ENCODE measurements at regions not wholly inside any gene's neighbourhood (a gene's known extent, or its start where the extent isn't known, plus 50 kb on each side); places are given as distances from the start of the nearest gene placed in this dataset.
"Not testable (repeated sequence)": the region's sequence is repeated elsewhere in the genome, so short reads cannot be mapped to it uniquely, and the experiment has no call there.

DNA sequence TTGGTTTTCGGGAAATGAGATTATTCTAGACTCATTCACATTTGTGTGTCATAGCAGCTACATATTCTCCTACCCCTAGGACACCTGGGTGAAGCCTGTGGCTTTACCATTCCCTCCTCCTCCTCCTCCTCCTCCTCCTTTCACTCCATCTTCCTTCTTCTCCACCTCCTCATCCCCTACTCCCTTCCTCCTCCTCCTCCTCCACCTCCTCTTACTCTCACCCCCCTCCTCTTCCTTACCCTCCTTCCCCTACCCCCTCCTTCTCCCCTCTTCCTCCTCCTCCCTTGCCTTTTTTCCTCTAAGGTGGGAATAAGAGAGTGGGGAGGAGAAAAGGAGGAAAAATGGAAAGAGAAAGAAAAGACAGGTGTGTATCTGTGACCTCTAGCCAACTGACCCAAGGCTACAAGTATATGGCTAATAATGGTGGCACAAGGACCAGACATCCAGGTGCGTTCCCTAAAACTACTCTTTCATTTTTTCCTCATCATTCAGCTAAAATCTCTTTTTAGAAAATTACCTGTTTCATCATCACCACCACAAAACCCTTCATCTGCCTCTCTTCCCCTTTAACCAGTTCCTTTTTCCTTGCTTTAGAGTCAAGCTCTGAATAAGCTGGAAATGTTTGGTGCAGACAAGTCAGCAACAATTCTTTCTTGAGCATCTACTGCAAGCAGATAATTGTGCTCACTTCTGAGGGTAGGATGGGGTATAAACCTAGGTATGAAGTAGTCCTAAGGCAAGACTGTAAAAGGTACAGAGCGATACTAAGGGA, 149.8 kb upstream of the FOXN3 start:
- no peak for DNase-seq (ENCODE audit: low read depth)

DNA sequence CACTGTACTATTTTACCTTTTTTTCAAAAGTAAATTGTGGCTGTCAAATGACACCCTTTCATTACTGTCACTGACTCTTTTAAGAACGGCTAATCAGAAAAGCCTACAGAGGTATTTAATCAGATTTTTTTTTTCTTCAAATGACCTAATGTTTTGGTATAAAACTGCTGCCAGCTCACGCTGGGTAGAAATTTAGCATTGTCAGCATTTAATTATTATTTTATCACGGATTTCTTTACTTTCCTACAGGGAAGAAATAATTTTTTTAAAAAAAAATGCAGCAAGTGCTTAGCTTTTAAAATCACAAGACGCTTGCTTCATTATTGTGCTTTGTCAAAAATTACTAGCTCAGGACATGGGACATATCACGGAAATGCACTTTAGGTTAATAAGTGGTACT, 149.1 kb upstream of the FOXN3 start:
- no peak for DNase-seq (ENCODE audit: low read depth)

DNA sequence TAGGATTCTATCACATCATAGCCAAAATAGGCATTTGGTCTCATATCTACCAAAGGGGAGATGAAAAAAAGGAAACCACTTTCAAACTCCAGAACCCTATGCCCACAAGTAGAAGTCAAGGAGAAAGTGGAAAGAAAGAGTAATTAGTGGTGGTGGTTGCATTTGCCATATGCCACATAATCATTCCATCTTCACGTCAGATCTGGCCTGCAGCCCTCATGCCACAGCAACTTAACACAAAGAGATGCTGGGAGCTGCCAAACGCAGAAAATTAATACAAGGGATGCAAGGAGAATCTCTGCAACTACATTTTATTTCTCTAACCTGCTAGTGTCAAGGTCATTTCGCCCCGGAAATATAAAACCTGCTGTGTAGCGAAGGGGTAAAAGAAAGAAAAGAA, 148.6 kb upstream of the FOXN3 start:
- DNase-seq (ENCODE audit: low read depth) = no peak

DNA sequence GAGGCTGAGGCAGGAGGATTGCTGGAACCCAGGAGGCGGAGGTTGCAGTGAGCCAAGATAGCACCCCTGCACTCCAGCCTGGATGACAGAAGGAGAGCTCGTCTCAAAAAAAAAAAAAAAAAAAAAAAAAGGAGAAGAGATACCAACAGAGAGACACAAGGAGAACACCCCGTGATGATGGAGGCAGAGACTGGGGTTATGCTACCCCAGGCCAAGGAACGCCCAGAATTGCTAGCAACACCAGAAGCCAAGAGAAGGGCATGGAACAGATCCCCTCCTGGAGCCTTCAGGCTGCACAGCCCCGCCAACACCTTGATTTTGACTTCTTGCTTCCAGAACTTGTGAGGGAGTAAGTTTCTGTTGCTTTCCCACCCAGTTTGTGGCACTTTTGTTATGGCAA, 148.0 kb upstream of the FOXN3 start:
- DNase-seq (ENCODE audit: low read depth) = no peak

DNA sequence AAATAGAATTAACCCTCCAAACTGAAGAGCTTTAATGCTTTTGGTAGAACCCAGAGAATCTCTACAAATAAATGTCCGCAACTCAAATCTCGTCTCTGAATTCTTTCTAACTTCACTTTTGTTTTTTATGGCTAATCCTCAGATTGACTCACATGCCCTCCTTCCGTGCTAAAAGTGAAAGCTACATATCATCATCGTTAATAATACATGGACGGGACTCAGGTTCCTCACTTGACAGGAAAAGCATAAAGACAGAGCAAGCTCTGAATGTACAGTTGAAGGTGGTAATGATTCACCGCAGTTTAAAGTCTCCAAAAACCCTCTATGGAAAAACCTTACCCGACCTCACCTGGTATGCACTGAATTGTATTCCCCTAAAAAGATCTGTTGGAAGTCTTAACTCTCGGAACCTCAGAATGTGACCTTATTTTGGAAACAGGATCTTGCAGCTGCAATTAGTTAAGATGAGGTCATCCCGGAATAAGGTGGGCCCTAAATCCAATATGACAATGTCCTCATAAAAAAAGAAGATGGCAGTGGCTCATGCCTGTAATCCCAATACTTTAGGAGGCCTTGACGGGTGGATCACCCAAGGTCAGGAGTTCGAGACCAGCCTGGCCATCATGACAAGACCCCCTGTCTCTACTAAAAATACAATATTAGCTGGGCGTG, 147.4 kb upstream of the FOXN3 start:
- DNase-seq (ENCODE audit: low read depth) = no peak

- DNase-seq (ENCODE audit: low read depth) = no peak
These were observed 146.4 kb upstream of the FOXN3 start for GRCh38 chr14:89563471-89563870.

DNA sequence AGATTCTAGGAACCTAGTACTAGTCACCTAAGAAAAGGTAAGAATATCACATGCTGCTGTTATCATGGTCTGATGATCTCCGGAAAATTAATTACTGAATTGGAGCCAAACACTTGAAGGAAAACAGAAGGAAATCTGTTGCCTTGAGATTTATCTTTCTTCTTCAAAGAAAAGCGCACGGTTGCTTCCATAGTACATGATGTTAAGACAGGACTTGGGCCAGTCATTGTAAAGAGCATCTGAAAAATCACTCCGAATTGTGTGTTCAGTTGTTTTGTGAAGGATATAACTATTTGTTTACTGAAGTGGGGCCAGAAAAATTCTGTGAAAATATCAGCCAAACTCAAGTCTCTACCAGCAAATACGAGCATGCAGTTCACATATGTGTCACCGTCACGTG, 134.9 kb upstream of the FOXN3 start:
- no peak for DNase-seq (ENCODE audit: low read depth)

DNA sequence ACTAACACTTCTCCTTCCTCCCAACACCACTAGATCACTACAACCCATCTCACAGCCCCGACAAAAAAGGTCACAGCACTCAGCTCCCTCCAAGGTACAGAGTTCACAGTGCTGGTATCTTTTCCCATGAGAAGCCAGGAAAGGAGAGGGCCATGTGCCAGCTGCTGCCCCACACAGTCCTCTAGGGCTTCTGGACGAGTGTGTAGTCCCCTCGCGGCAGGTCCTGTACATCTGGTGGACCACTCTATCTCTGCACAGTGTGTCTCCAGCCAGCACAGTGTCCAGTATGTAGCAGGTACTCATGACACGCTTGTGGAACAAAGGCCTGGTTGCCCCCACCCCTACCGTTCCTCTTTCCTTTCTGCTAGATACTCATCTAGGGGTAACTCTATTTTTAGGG, 134.4 kb upstream of the FOXN3 start:
- no peak for DNase-seq (ENCODE audit: low read depth)

DNA sequence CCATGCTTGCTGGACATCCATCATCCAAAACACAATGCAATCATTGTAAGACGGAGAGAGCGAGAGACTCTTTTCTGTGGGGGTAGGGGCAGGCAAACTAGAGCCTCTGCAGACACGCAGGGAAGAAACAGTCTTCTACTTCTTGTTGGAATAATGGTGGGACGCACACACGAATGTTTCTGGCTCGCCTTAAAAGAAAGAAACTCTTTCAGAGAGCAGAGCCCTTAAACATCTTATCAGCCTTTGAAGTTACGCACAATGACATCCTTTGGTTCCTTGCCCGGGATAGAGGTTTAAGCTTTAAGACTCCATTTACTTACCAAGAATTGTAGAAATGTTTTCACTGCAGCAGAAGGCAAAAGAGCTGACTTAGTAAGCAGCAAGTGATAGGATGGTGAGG, 133.8 kb upstream of the FOXN3 start:
- DNase-seq (ENCODE audit: low read depth) = no peak

DNA sequence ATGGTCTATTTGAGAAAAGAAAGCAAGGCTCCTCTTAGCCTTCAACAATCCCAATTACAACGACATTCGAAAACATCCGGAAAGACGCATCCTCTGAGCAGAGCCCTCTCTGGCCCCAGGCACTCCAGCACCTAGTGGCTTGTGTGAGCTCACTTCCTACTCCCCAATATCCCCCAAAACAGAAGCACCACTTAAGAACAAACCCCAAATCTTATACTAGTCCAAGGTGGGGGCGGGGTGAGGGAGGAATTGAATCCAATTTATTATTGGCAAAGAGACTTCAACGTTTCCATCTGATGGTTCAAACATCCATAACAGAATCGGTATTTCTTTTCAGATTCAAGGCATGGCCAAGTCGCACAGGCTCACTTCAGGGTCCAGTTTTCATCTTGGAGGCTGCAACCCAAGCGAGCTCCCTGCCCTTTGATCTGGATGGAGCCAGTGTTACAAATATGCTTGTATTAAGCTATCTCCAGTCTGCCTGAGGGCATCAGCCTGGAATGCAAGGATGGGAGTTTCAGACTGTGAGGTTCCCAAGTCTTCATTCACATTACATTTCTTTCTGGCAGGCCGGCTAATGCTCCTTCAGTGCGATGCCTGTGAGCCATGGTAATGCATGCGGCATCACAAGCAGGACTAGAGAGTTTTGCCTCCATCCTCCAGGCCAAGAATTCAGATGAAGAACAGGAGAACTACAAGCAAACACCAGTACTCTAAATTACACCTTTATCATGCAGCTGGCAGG, 132.5 kb upstream of the FOXN3 start:
- DNase-seq (ENCODE audit: low read depth) = no peak

- DNase-seq (ENCODE audit: low read depth) = not testable (repeated sequence)
These were observed 130.0 kb upstream of the FOXN3 start for GRCh38 chr14:89547047-89547446.

- no peak for DNase-seq (ENCODE audit: low read depth)
These were observed 127.7 kb upstream of the FOXN3 start for GRCh38 chr14:89544636-89545301.

- DNase-seq (ENCODE audit: low read depth) = no peak
These were observed 126.4 kb upstream of the FOXN3 start for GRCh38 chr14:89543425-89543790.

DNA sequence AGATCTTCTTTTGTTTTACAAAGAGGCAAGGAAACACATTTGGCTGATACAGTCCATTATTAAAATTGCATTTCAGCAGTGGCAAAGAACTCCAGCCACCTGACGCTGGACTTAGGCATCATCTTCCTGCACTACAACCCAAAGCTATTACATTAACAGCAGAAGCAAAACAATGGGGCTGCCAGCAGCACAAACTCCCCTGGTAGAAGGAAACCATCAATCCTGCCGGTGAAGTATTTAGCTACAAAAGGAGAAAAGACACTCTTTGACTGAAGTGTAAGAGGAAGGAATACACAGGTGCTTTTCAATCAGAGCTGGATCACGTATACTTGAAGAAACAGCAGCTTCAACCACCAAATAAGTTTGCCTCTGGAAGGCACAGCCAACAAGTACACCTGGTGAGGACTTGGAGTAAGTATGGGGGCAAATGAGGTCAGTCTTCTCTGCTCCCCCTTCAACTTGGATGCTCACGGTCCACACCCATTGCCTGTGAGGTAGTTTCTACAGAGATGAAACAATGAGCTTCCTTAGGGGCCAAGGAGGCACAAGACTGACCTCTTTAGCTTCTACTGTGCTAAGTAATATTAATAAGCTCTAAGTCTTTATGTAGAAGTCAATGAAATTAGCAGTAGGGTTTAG, 125.9 kb upstream of the FOXN3 start:
- DNase-seq (ENCODE audit: low read depth) = no peak

DNA sequence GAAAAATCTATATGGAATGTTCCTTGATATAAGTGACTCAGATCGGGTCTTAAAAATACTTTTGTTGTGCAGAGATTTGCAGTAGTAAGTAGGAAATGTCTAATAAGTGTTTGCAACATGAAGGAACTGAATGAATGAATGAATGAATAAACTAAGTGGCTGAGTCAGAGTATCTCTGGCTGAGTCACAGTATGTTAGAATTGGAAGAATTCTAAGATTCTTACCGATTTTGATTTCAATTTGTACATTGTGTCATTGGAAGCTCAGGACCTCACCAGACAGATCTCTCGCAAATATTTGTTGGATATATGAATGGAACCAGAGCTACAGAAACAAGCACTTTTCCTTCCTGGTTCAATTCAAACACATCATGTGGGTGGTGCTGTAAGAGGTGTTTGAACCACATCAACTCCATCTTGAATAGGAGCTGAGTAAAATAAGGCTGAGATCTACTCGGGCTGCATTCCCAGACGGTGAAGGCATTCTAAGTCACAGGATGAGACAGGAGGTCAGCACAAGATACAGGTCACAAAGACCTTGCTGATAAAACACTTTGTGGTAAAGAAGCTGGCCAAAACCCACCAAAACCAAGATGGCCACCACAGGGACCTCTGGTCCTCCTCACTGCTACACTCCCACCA, 123.9 kb upstream of the FOXN3 start:
- DNase-seq (ENCODE audit: low read depth) = peak; percentile 65

GRCh38 chr14:89540009-89540829, 123.2 kb upstream of the FOXN3 start:
- no peak for DNase-seq (ENCODE audit: low read depth)

GRCh38 chr14:89537911-89538310, 120.9 kb upstream of the FOXN3 start:
- DNase-seq (ENCODE audit: low read depth) = no peak

GRCh38 chr14:89534902-89535685, 118.1 kb upstream of the FOXN3 start:
- no peak for DNase-seq (ENCODE audit: low read depth)

- no peak for DNase-seq (ENCODE audit: low read depth)
These were observed 116.7 kb upstream of the FOXN3 start for GRCh38 chr14:89533766-89534165.

DNA sequence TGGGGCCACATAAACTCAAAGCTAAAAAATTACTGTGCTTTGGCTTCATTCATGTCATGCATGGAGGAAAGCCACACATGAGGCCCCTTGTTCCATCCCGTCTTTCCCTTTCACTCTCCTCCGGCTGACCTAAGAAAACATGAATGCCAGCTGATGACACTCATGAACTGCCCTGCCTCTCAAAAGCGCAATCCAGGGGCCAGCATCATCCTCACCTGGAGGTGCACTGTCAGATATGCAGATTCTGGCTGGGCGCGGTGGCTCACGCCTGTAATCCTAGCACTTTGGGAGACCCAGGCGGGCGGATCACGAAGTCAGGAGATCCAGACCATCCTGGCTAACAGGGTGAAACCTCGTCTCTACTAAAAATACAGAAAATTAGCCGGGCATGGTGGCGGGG, 116.1 kb upstream of the FOXN3 start:
- no peak for DNase-seq (ENCODE audit: low read depth)

All from fibroblast of gingiva (primary cell).